Mesenchymal stem cell (in vitro differentiated cells and primary cell): ENCODE measurements at regions not wholly inside any gene's neighbourhood (a gene's known extent, or its start where the extent isn't known, plus 50 kb on each side); places are given as distances from the start of the nearest gene placed in this dataset.
"Not testable (repeated sequence)": the region's sequence is repeated elsewhere in the genome, so short reads cannot be mapped to it uniquely, and the experiment has no call there.

ENCODE experiments used
- DNase-seq: peaks from one replicate; pipeline ENCODE4 v3.0.0-alpha.2; 2013
- H2AFZ ChIP-seq: one replicate; pipeline ENCODE4 v1.6.1; 2013; ENCODE audit warnings: low read depth, mild to moderate bottlenecking, control low read depth, inconsistent platforms, low read length, moderate library complexity
- H2AK5ac ChIP-seq: 2 replicates; pipeline ENCODE4 v1.6.1; 2013; ENCODE audit warnings: low read length, moderate library complexity, mild to moderate bottlenecking, inconsistent platforms; ENCODE audit not compliant: severe bottlenecking
- H2BK120ac ChIP-seq: one replicate; pipeline ENCODE4 v1.6.1; 2013; ENCODE audit warnings: low read depth, mild to moderate bottlenecking, inconsistent platforms, low read length, moderate library complexity
- H2BK12ac ChIP-seq, 2 experiments: one replicate each; pipeline ENCODE4 v1.6.1; 2013; ENCODE audit warnings: inconsistent platforms in 2 of 2, low read length in 2 of 2, mild to moderate bottlenecking in 2 of 2, moderate library complexity in 2 of 2, control low read depth in 1 of 2
- H2BK15ac ChIP-seq: one replicate; pipeline ENCODE4 v1.6.1; 2013; ENCODE audit warnings: mild to moderate bottlenecking, low read depth, inconsistent platforms; ENCODE audit not compliant: poor library complexity, severe bottlenecking
- H2BK5ac ChIP-seq: 2 replicates; pipeline ENCODE4 v1.6.1; 2013; ENCODE audit warnings: low read depth, mild to moderate bottlenecking, low read length, control low read depth, inconsistent platforms; ENCODE audit not compliant: poor library complexity, severe bottlenecking
- H3K14ac ChIP-seq, 2 experiments: one replicate each; pipeline ENCODE4 v1.6.1; 2013; ENCODE audit warnings: inconsistent platforms in 2 of 2, low read length in 2 of 2, control low read depth in 1 of 2, mild to moderate bottlenecking in 1 of 2, moderate library complexity in 1 of 2
- H3K18ac ChIP-seq, 2 experiments: one replicate each; pipeline ENCODE4 v1.6.1; 2013; ENCODE audit warnings: inconsistent platforms in 2 of 2, low read length in 2 of 2, control low read depth in 1 of 2, low read depth in 1 of 2, mild to moderate bottlenecking in 1 of 2
- H3K23ac ChIP-seq, 2 experiments: one replicate each; pipeline ENCODE4 v1.6.1; 2013; ENCODE audit warnings: inconsistent platforms in 2 of 2, low read length in 2 of 2, mild to moderate bottlenecking in 2 of 2, moderate library complexity in 2 of 2, control low read depth in 1 of 2
- H3K27ac ChIP-seq: 2 replicates; pipeline ENCODE4 v1.5.1; 2013; ENCODE audit warnings: mild to moderate bottlenecking, moderate library complexity, low read length, control low read depth, inconsistent platforms; ENCODE audit not compliant: poor library complexity, severe bottlenecking
- H3K27me3 ChIP-seq, 2 experiments: 2 replicates each; pipeline versions ENCODE4 v1.6.1 to v1.7.0; 2013; ENCODE audit warnings: low read length in 2 of 2, mild to moderate bottlenecking in 2 of 2, moderate library complexity in 2 of 2, control low read depth in 1 of 2, inconsistent platforms in 1 of 2; ENCODE audit not compliant: control insufficient read depth in 1 of 2, insufficient read depth in 1 of 2
- H3K36me3 ChIP-seq, 2 experiments: 2 replicates each; pipeline versions ENCODE4 v1.6.1 to v1.7.0; 2013; ENCODE audit warnings: low read length in 2 of 2, control low read depth in 1 of 2, inconsistent platforms in 1 of 2, low read depth in 1 of 2, mild to moderate bottlenecking in 1 of 2; ENCODE audit not compliant: insufficient read depth in 2 of 2, control insufficient read depth in 1 of 2
- H3K4ac ChIP-seq, 2 experiments: one replicate each; pipeline ENCODE4 v1.6.1; 2013; ENCODE audit warnings: inconsistent platforms in 2 of 2, low read length in 2 of 2, mild to moderate bottlenecking in 2 of 2, moderate library complexity in 2 of 2, control low read depth in 1 of 2, low read depth in 1 of 2
- H3K4me1 ChIP-seq: 2 replicates; pipeline ENCODE4 v1.6.1; 2013; ENCODE audit warnings: low read depth, low read length, control low read depth; ENCODE audit not compliant: control insufficient read depth, insufficient read depth
- H3K4me2 ChIP-seq: 2 replicates; pipeline ENCODE4 v1.6.1; 2013; ENCODE audit warnings: low read length, mild to moderate bottlenecking, inconsistent platforms; ENCODE audit not compliant: poor library complexity, severe bottlenecking
- H3K4me3 ChIP-seq, 2 experiments: 2 replicates each; pipeline versions ENCODE4 v1.5.1 to v1.7.0; 2013; ENCODE audit warnings: low read length in 2 of 2, mild to moderate bottlenecking in 2 of 2, control low read depth in 1 of 2, low read depth in 1 of 2; ENCODE audit not compliant: insufficient read depth in 1 of 2
- H3K79me1 ChIP-seq: replicated peaks from 2 replicates; pipeline ENCODE4 v1.6.1; 2013; ENCODE audit warnings: mild to moderate bottlenecking, control low read depth, low read length, inconsistent platforms; ENCODE audit not compliant: poor library complexity, severe bottlenecking
- H3K9ac ChIP-seq: 2 replicates; pipeline ENCODE4 v1.7.0; 2013; ENCODE audit warnings: mild to moderate bottlenecking, low read length, moderate library complexity
- H3K9me3 ChIP-seq: 2 replicates; pipeline ENCODE4 v1.7.0; 2013; ENCODE audit warnings: mild to moderate bottlenecking, low read length; ENCODE audit not compliant: control insufficient read depth
- H4K8ac ChIP-seq: one replicate; pipeline ENCODE4 v1.6.1; 2013; ENCODE audit warnings: inconsistent platforms, mild to moderate bottlenecking, low read length, moderate library complexity
- H4K91ac ChIP-seq: one replicate; pipeline ENCODE4 v1.6.1; 2013; ENCODE audit warnings: mild to moderate bottlenecking, low read length, inconsistent platforms
- WGBS: methylation state at CpG from one replicate; pipeline ENCODE4 v1.1.7; 2013; ENCODE audit warnings: mixed read lengths; 5-methylcytosine and 5-hydroxymethylcytosine counted together

- not testable (repeated sequence) for H2AK5ac ChIP-seq, DNase-seq, H3K9me3 ChIP-seq, H3K4me2 ChIP-seq, H2BK5ac ChIP-seq, H3K4ac ChIP-seq, H3K4me3 ChIP-seq, H2BK15ac ChIP-seq, H3K14ac ChIP-seq, H4K8ac ChIP-seq, H3K27me3 ChIP-seq, H2AFZ ChIP-seq, H2BK120ac ChIP-seq, H3K9ac ChIP-seq, H3K27ac ChIP-seq, H3K23ac ChIP-seq, H2BK12ac ChIP-seq, H3K4me1 ChIP-seq, H3K36me3 ChIP-seq, H3K18ac ChIP-seq, H3K79me1 ChIP-seq, H4K91ac ChIP-seq
- WGBS: no CpG with 5 or more reads among the region's 3 CpGs
These were observed 77.3 kb downstream of the SRGAP2 start for GRCh38 chr1:206280683-206281082.

- H3K36me3 ChIP-seq, H3K27ac ChIP-seq, H2BK5ac ChIP-seq, H3K14ac ChIP-seq, H2AK5ac ChIP-seq, H3K4me2 ChIP-seq, H3K9me3 ChIP-seq, H3K79me1 ChIP-seq, H3K4me3 ChIP-seq, H2BK15ac ChIP-seq, H3K18ac ChIP-seq, H3K4me1 ChIP-seq, H3K4ac ChIP-seq, H3K9ac ChIP-seq, H4K91ac ChIP-seq, H2AFZ ChIP-seq, H2BK12ac ChIP-seq, H3K23ac ChIP-seq, H4K8ac ChIP-seq, H3K27me3 ChIP-seq, DNase-seq, H2BK120ac ChIP-seq: not testable (repeated sequence)
- WGBS: no CpG with 5 or more reads among the region's 2 CpGs
These were observed 78.7 kb downstream of the SRGAP2 start for GRCh38 chr1:206281912-206282654.

GRCh38 chr1:206285024-206285960 is 82.0 kb downstream of the SRGAP2 start:
- 100% methylated on average over 2 of the region's 10 CpGs for WGBS
- not testable (repeated sequence) for H2AK5ac ChIP-seq, H3K23ac ChIP-seq, H3K4me3 ChIP-seq, H2BK5ac ChIP-seq, H2BK12ac ChIP-seq, H3K4me2 ChIP-seq, H3K27ac ChIP-seq, H3K9me3 ChIP-seq, H3K4me1 ChIP-seq, DNase-seq, H3K4ac ChIP-seq, H3K27me3 ChIP-seq, H3K9ac ChIP-seq, H3K18ac ChIP-seq, H3K79me1 ChIP-seq, H4K91ac ChIP-seq, H2AFZ ChIP-seq, H4K8ac ChIP-seq, H3K36me3 ChIP-seq, H2BK15ac ChIP-seq, H3K14ac ChIP-seq, H2BK120ac ChIP-seq

- H3K9ac ChIP-seq, H4K91ac ChIP-seq, H3K4me2 ChIP-seq, H3K4ac ChIP-seq, H2BK5ac ChIP-seq, H3K4me1 ChIP-seq, H3K23ac ChIP-seq, H3K14ac ChIP-seq, H2BK12ac ChIP-seq, H2AK5ac ChIP-seq, H2AFZ ChIP-seq, DNase-seq, H2BK15ac ChIP-seq, H3K79me1 ChIP-seq, H3K27ac ChIP-seq, H2BK120ac ChIP-seq, H4K8ac ChIP-seq, H3K36me3 ChIP-seq, H3K4me3 ChIP-seq, H3K27me3 ChIP-seq, H3K9me3 ChIP-seq, H3K18ac ChIP-seq: not testable (repeated sequence)
- 100% methylated on average over 2 of the region's 2 CpGs for WGBS
These were observed 84.4 kb downstream of the SRGAP2 start for GRCh38 chr1:206287759-206288158.
